GM10266 (cell line): ENCODE measurements at regions not wholly inside any gene's neighbourhood (a gene's known extent, or its start where the extent isn't known, plus 50 kb on each side); places are given as distances from the start of the nearest gene placed in this dataset.
"Not testable (repeated sequence)": the region's sequence is repeated elsewhere in the genome, so short reads cannot be mapped to it uniquely, and the experiment has no call there.

Experiments used
- DNase-seq: peaks from one replicate; pipeline ENCODE4 v3.0.0; 2012; ENCODE audit errors: extremely low spot score
- CTCF ChIP-seq: IDR thresholded peaks from 2 replicates; pipeline ENCODE4 v1.5.1; 2012; ENCODE audit warnings: mild to moderate bottlenecking, low read depth; ENCODE audit not compliant: control insufficient read depth, insufficient read depth; ENCODE audit errors: missing control alignments

GRCh38 chr14:38951451-38951850, 151.6 kb downstream of the SEC23A start:
- no peak for TF ChIP-seq CTCF
- no peak for DNase-seq

- no peak for TF ChIP-seq CTCF
- DNase-seq = no peak
These were observed 152.4 kb downstream of the SEC23A start for GRCh38 chr14:38950676-38951075.

GRCh38 chr14:38948576-38948975, 154.5 kb downstream of the SEC23A start:
- DNase-seq = no peak
- no peak for TF ChIP-seq CTCF

DNA sequence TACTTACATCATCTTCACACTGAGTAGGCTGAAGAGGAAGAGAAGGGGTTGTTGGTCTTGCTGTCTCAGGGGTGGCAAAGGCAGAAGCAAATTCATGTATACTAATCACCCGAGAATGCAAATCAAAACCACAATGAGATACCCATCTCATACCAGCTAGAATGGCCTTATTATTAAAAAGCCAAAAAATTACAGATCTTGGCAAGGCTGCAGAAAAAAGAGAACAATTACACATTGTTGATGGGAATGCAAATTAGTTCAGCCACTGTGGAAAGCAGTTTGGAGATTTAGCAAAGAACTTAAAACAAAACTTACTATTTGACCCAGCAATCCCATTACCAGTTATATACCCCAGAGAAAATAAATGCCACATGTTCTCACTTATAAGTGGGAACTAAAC, 154.9 kb downstream of the SEC23A start:
- DNase-seq = no peak
- no peak for TF ChIP-seq CTCF

DNA sequence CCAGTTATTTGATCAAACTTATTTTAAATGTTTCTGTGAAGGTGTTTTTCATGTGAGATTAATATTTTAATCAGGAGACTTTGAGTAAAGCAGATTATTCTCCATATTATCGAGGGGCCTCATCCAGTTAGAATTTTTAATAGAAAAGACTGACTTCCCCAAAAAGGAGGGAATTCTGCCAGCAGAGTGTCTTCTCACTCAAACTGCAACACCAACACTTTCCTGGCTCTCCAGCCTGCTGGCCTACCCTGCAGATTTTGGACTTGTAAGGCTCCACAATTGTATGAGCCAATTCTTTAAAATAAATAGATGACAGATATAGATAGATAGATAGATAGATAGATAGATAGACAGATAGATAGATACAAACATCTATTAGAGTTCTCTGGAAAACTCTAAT, 155.7 kb downstream of the SEC23A start:
- no peak for DNase-seq
- TF ChIP-seq CTCF = no peak

DNA sequence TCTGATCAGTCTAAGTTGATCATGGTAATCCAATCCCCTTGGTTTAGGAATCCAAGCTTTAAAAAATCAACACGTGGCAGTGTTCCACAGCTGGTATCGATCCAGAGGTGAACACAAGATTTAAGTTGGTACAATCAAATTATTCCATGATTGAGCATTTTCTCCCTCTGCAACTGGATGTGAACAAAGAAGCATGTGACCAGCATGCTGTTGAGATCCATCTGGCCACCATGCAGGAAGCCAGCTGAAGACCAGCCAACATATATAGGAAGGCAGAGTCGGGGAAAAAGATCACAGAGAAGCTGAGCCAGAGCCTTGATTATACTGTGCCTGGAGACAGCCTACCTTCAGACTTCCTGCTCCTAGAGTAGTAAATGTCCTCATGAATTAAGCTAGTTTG, 158.3 kb downstream of the SEC23A start:
- no peak for DNase-seq
- TF ChIP-seq CTCF = no peak

GRCh38 chr14:38941488-38941887, 161.5 kb downstream of the SEC23A start:
- DNase-seq = no peak
- TF ChIP-seq CTCF = no peak

- not testable (repeated sequence) for DNase-seq
These were observed 170.4 kb downstream of the SEC23A start for GRCh38 chr14:38932653-38933000.
